Activated CD8-positive, alpha-beta memory T cell treated with anti-CD3 and anti-CD28 coated beads, Interleukin-2, amount 50 U/mL, for 48 hours (primary cell): ENCODE measurements at regions not wholly inside any gene's neighbourhood (a gene's known extent, or its start where the extent isn't known, plus 50 kb on each side); places are given as distances from the start of the nearest gene placed in this dataset.

Experiments used
- DNase-seq: peaks from one replicate; pipeline ENCODE4 v3.0.0-alpha.2; 2020

DNA sequence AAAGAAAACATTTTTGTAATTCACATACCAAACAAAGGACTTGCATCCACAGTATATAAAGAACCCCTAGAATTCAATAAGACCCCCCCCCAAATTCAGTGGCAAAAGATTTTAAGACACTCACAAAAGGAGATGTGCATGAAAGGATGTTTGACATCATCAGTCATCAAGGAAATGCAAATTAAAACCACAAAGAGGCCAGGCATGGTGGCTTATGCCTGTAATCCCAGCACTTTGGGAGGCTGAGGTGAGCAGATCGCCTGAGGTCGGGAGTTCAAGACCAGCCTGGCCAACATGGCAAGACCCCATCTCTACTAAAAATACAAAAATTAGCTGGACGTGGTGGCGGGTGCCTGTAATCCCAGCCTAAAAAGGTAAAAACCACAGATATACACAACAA is 61.3 kb downstream of the AIPL1 start:
- peak; percentile 49 for DNase-seq

DNA sequence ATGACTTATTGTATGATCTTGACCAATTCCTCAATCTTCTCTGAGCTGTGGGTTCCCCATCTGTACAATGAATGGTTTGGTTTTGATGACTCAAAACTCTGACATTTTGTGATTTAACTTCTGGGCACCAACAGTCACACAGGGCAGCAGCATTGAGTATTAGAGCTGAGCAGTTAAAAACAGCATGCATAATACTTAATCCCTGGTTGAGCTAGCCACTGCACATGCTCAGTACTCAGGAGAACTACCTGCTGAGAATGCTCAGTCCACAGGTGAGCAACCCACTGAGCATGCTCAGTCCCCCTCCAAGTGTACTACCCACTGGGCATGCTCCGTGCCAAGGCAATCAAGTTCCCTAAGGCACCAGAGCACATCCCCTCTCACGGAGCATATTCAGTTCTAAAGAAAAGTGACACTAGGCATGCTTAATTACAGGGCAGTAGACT is 68.7 kb downstream of the AIPL1 start:
- DNase-seq: peak; percentile 38

DNA sequence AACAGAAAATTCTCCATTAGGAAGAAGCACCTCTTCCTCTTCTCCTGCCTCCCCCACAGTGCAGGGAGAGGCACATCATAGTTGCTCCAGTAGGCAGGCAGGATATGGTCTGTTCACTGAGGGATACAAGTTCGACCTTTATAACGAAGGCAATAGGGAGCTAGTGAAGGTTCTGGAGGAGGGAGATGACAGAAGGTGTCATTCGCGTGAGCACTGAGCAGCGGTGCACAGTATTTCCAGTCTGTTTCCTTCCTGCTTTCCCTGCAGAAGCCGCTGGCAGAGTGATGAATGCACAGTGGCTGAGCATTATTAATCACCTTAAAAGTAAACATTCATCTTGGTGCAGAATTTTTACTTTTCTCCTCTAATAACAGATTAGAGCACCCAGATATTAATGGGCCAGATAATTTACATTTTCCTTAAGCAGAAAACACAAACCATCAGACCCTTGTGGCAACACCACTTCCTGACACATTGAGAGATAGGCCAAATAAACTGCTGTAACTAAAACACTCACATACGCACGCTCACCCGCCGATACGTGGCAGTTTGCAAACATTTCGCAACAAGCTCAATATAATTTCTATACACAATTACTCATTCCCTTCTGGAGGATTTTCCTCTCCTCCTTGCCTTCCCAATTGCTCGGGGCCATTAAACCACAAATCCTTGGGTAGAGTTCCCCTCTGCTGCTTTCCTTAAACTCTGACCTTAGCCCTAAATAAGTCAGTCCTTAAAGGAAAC is 69.5 kb downstream of the AIPL1 start:
- DNase-seq: peak; percentile 13

DNA sequence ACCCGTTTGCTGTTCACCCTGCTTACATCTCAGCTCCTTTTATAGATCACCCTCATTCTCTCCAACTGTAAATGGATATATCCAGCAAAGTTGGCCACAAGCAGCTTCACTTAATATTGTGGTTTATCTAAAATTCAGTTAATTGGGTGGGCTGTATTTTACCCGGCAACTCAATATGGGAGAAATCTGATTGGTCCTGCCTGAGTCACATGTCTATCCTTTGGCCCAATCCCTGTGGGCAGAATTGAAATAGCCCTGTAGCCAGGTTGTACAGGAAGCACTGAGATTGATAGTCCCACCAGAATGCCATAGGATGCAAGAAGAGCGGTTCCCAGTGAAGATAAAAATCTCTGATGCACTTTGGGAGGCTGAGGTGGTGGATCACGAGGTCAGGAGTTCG is 73.2 kb downstream of the AIPL1 start:
- DNase-seq: peak; percentile 15

DNA sequence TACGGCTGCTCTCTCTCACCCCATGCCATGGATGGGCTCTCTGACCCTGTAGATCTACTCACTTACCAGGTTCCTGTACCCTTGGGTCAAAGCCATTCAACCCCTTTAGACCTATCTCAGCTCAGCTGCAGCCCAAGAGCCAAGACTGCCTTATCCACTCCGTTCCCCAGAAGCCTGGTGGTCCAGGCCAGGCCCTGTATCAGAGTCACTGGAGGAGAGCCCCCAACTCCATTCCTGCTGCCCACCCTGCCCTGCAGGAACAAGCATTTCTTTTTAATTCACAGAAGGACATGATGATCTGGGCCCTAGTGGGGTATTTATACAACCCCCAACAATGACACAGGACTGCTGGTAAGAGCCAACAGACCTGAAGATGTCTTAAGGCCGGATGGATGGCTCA is 76.8 kb downstream of the AIPL1 start:
- DNase-seq: no peak

DNA sequence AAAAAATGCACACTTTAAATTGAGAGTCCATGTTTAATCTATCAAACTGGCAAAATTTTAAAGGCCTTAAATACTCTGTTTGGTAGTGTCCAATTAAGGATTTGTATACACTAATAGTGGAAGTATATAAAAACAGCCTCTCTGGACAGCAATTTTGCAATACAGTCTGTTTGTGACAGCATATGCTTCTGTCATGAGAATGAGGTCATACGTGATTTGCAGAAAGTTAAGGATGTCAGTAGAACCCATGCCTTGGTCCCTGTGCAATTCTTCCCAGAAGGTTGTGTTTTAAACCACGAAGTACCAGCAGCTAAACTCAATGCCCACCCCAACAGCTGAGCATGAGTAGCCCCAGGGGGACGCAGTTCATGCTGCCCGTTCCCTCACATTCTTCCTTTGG is 78.4 kb downstream of the AIPL1 start:
- no peak for DNase-seq

DNA sequence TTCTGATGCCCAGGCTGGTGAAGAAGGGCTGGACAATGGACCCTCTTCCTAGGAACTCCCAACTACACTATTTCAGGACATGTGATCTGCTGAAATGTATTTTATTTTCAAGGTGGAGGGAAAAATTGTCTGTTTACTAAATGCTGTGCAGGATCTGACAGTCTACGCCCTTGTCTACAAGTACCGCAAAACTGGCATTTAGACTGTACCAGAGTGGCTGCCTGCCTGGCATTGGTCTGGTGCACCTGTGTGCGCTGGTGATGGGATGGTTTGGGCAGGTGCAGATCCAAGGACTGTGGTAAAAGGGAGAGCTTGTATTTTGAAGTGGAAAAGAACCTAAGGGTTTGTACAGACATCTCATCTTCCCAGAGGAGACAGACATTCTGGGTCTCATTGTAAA is 79.7 kb downstream of the AIPL1 start:
- DNase-seq: no peak

DNA sequence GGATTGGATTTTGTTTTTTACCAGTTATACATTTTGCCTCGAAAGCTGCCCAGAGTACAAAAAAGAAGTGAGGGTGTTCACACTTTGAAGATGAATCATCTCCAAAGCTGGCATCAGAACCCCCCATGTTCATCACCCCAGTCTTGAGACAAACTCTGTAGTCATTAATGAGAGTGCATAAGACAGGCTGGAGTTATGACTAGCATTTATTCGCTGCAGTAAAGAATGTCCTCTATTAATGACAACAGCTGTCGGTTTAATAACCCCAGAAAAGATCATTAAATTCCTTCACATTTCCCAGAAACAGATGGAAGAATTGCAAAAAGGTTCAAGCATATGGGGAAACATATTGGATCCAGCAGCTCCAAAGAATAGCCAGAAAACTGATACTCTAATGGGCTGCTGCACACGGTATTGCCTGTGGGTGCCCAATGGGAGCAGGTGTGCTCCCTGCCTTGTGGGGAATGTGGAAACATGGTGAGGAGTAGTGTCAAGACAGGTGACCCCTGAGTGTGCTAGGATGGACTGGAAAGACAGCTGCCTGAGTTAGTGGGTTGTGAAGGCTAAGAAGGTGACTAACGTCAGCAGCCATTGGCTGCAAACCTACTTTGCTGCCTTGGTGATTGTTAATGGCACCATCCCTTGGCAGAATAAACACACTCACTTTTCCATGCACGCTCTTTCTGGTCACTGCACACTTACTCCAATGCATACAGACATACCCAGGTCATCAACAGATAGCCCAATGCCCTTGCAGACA is 81.9 kb downstream of the AIPL1 start:
- no peak for DNase-seq

DNA sequence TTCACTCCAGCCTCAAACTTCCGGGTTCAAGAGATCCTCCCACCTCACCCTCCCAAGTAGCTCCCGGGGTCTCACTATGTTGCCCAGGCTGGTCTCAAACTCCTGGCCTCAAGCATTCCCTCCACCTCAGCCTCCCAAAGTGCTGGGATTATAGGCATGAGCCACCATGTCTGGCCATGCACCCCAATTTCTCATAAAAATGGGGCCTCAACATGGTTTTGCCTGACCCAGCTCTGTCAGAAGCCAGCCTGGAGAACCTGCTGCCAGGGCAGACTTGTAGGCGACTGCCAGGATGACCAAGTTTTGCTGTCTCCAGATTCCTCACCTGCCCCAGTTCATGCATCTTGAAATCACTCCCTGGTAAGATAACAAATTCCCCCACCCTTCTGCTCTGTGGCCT is 82.9 kb downstream of the AIPL1 start:
- DNase-seq: no peak

DNA sequence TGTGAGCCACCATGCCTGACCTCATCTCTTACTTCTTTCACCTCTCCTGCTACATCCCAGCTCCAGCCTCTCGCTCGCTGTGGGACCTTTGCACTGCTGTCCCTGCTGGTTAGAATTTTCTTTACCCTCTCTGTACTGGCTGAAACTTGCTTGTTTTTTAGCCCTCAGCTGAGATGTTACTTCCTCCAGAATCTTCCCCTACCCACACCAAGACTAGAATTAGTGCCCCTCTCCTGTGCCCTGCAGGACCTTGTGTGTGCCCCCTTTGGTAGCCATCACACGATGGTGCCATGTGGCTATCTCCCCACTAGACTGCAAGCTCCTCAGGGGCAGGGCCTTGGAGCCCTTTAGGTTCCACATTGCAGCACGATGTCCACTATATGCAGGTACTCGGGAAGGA is 84.1 kb downstream of the AIPL1 start:
- no peak for DNase-seq

DNA sequence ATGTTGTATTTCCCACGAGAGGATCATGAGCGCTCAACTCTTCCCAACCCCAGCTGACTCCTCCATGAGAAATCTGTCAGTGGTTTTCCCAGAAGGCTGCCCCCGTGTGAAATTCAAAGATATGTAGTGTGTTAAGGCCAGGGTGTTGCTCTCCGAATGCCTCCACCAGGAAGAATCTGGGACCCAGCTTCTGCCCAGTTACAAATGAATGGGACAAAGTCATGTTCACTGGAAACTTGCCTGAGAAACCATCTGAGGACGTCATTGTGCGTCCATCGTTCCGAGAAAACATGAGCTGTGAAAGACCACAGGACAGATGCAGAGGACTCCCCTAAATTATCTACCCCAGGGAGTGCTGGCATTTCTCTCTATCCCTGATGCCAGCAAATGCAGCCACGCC is 86.0 kb downstream of the AIPL1 start:
- no peak for DNase-seq

DNA sequence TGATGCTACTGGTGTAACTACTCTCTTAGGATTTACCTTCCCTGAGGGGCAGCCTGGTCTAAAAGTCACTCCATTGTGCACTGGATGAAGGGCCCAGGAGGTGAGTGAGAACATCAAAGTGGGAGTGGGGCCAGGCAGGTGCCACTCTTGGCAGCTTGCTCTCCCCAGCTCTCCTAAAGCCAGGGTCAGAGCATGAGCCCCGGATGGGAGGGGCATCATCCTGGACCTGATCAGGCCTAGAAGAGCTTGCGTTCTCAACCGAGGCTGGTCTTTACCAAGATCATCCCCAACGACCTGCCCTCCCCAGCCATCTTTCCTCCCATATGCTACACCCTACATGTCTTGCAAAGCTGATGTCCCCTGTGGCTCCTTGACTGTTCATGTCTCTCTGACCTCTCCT is 87.1 kb downstream of the AIPL1 start:
- DNase-seq: no peak

DNA sequence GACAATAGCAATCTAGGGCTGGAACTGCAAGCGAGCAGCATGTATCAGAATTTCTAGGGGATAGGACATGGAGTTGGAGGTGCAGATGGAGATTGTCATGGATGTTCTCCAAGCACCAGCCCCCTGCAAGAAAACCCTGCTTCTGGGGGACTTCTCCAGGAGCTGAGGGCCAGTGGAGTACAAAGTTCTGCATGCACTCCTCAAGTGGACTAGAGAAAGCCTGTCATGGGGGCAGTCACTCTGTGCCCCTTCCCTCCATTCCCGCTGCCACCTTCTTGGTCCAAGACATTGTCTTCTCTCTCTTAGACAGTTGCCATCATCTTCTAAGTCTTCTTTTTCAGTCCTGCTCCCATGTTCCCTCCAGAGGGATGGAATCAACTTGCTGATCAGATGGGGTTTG is 87.9 kb downstream of the AIPL1 start:
- no peak for DNase-seq

DNA sequence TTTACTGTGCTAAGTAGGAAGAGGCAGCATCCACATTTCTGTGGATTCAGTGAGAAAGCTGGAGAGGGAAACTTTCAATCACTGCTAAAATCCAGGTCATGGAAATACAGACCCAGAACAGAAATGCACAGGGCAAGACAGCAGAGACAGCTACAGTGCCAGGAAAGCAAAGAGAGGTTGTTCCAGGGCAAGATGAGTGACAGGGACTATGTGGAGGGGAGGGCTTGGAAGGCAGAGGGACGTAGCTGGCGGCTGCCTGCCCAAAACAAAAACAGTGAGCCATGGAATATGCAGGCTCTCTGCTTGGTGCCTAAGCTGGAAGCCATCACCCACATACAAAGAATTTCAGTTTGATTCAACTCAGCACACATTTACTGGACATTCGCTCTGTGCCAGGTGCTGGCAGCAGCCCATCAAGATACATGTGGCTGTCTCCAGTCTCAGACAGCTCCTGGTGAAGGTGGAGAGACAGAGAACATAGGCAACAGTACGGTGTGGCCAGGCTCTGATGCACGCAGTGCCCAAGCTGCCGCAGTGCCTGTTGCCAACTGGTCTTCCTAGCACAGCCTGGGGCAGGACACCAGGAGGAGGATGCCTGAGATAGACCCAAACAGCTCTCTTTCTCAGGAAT is 88.7 kb downstream of the AIPL1 start:
- no peak for DNase-seq

DNA sequence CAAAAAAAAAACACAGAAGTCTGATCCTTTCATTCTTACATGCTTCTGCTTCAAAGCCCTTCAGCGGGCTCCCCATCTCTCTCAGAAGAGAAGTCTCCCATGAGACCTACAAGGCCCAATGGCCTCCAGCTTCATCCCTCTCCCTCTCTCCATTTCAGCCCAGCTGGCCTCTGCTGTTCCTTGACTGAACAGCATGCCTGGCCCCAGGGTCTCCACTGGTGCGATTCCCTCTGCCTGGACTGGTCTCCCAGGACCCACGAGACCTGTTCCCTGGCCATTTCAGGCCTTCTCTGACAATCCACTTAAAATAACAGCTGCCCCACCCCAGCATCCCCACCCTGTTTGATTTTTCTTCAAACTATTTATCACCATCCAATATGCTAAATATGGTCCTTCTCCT is 91.2 kb downstream of the AIPL1 start:
- no peak for DNase-seq

DNA sequence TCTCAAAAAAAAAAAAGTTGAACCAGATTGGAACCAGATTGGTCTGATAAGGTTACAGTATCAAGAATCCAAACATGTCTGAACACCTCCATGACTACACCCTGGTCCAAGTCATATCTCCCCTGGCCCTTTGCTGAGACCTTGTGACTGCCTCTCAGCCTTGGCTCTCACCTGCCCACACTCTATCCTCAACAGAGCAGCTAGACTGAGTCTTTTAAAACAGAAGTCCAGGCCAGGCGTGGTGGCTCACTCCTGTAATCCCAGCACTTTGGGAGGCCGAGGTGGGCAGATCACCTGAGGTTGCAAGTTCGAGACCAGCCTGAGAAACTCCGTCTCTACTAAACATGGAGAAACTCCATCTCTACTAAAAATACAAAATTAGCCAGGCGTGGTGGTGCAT is 91.7 kb downstream of the AIPL1 start:
- DNase-seq: no peak

DNA sequence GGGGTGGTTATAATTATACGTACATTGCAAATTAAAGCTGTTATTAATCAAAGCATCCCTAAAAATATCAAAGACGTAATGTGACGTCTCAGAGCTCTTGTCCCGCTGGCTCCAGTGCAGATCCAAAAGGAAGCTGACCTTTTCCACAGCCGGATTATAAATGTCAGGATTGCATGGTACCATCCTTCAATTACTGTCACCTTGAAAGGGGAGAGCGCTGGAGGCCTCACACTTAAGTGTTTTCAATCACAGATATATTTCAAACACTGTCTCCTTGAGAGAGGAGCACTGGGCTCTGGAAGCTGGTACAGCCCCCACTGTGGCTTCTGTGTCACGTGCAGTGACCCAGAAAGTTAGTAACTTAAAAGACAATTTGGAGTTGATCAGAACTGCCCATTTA is 94.2 kb downstream of the AIPL1 start:
- no peak for DNase-seq

DNA sequence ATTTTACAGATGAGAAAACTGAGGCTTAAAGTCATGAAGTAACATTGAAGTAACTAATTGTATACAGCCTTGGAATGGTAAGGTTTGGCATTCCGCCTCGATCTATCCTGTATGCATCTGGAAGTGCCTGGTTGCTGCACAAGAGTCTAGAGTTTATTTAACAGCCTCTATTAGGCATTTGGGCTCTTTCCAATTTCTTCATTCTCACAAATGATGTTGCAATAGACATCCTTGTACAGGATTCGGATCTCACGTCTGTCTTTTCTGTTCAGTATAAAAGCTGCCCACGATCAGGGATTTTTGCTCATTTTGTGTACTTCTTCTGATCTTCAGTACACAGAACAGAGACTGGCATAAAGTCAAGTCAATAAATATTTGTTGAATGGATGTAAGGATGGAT is 100.5 kb downstream of the AIPL1 start:
- no peak for DNase-seq

DNA sequence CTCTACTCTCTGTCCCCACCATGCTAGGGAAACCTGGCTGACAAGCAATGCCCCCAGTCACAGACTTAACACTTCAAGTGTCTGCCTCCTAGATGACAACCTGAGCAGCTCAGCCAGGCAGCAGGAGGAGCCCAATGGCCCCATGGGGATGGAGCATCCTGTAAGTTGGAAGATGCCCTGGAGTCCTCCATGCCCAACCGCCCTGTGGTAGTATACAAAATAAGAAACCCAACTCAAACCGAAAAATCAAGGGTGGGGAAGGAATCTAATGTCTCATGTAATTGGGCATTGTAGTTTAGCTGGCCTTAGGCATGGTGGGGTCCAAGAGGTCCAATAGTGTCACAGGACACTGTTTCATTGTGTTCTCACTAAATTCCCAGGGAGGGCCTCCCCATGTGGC is 104.0 kb downstream of the AIPL1 start:
- no peak for DNase-seq

DNA sequence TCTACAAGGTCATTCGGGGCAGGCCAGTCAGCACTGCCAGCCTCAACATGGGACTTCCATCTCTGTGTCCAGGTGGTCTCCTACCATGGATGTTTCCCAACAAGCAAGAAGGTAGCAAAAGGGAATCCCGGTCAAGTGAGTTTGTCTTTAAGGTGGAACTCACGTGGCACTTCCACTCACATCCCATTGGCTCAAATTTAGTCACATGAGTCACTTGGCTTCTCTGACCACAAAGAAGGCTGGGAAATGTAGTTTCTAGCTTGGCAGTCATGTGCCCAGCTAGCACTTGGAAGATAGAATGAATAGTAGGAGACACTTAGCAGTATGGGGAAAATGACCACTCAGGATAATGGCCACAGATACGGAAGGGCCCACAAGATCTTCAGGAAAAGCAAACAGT is 106.6 kb downstream of the AIPL1 start:
- DNase-seq: no peak

DNA sequence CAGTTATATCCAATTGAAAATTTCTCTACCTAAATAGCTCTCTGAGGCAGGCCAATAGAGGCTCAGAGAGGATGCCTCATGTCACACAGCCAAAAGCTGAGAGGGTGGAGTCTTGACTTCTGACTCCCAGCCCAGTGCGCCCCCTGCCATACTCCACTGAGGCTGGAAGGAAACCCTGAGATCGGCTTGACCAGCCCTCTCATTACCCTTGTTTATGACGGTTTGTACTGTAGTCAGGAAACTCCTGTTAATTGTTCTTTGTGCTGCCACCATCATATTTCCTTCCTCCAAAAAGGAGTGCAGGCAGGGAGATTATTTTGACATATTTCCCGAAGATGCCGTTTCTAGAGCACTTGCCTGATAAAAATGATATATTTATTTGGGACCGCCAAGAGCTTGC is 107.9 kb downstream of the AIPL1 start:
- DNase-seq: no peak

DNA sequence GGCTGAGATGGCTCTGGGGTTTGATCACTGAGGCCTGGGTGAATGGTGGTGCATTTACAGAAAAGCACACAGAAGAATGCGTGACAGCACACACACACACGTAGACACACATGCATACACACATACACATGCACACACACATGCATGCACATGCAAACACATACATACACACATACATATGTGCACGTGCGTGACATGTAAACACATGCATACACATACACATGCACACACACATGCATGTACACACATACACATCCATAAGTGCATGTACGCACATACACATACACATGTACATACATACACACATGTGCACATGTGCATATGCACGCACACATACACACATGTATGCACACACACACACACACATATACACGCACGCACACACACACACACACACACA is 108.4 kb downstream of the AIPL1 start:
- DNase-seq: no peak

DNA sequence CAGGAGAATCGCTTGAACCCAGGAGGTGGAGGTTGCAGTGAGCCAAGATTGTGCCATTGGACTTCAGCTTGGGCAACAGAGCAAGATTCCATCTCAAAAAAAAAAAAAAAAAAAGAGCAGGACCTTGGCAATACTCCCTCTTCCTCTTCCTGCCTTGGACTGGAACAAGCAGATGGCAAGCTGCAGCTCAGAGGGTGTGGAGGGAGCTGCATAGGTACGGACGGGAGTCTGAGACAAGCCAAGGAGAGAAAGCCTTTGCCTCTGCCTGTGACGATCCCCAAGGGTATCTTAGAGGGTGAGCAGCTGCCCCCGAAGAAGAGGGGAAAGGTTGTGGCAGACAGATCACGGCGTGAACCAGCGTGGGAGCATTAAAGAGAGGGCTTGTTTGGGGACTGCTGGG is 109.2 kb downstream of the AIPL1 start:
- no peak for DNase-seq

DNA sequence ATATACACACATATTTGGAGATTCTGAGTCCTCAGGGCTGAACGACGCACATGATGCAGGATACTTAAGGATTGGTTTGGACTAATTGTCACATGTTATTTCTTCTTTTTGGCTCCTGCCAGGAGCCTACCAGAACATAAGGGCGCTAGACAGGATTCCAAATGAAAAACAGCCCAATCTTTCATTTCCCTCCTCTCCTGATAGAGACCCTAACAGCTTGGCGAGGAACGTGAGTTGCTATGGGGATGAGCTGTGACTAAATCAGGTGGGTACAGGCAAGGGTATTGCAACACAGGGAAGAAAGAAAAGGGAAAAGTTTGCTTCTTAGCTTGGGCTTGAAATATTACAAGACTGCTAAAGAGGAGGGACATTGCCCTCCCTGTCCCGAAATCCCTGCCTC is 109.9 kb downstream of the AIPL1 start:
- DNase-seq: no peak
